ENCODE measurements at regions not wholly inside any gene's neighbourhood (a gene's known extent, or its start where the extent isn't known, plus 50 kb on each side); places are given as distances from the start of the nearest gene placed in this dataset.

- TF ChIP-seq EZH2 (IDR thresholded peaks at IDR 0.05; ENCODE audit: low read length, unreplicated experiment), result no peak
- TF ChIP-seq EZH2phosphoT487 (IDR thresholded peaks at IDR 0.05; ENCODE audit: borderline replicate concordance, low read length), result no peak
- TF ChIP-seq, protein P1, sequence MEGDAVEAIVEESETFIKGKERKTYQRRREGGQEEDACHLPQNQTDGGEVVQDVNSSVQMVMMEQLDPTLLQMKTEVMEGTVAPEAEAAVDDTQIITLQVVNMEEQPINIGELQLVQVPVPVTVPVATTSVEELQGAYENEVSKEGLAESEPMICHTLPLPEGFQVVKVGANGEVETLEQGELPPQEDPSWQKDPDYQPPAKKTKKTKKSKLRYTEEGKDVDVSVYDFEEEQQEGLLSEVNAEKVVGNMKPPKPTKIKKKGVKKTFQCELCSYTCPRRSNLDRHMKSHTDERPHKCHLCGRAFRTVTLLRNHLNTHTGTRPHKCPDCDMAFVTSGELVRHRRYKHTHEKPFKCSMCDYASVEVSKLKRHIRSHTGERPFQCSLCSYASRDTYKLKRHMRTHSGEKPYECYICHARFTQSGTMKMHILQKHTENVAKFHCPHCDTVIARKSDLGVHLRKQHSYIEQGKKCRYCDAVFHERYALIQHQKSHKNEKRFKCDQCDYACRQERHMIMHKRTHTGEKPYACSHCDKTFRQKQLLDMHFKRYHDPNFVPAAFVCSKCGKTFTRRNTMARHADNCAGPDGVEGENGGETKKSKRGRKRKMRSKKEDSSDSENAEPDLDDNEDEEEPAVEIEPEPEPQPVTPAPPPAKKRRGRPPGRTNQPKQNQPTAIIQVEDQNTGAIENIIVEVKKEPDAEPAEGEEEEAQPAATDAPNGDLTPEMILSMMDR (conservative IDR thresholded peaks at IDR 0.05; ENCODE audit: low read depth, low read length), result no peak
- H3K9me2 ChIP-seq (replicated peaks; ENCODE audit: low read length), result no peaks in the 10 kb centered on the region
- H3K79me2 ChIP-seq (ENCODE audit: low read length), result no peaks in the 10 kb centered on the region
- CTCF ChIA-PET, result interaction anchor here (0.6 to 0.9 kb wide), 4 partner anchors 11 to 102 kb away, joined by 3 to 5 read pairs (median 3); partner anchors contain the start of gene COL1A2
- POLR2A ChIA-PET (ENCODE audit: unreplicated experiment), result no interaction called here
- no peaks in the 10 kb centered on the region for H4K20me1 ChIP-seq (ENCODE audit: low read length)
- H3K27me3 ChIP-seq (ENCODE audit: low read length), result no peaks in the 10 kb centered on the region
- DNase-seq, result peak; percentile 63
- H3K4me3 ChIP-seq (ENCODE audit: low read length), result peak overlapping the region; percentile 46; the same call in 1 of the 2 replicates
- H3K9me3 ChIP-seq (ENCODE audit: low read length), result no peaks in the 10 kb centered on the region
- H3K4me1 ChIP-seq (ENCODE audit: insufficient read depth, low read length), result peaks cover 49% of the 10 kb centered on the region
- H3K36me3 ChIP-seq (ENCODE audit: low read depth, low read length), result no peaks in the 10 kb centered on the region
- H3K27ac ChIP-seq (ENCODE audit: low read length), result peak overlapping the region; percentile 95
- H2AFZ ChIP-seq (ENCODE audit: low read length), result peak overlapping the region; percentile 72; the same call in 1 of the 2 replicates
- peak overlapping the region; percentile 79 for H3K4me2 ChIP-seq (ENCODE audit: low read length)
- peak; percentile 47 for ATAC-seq
- H3F3A ChIP-seq (ENCODE audit: low read length, unreplicated experiment), result no peaks in the 10 kb centered on the region
- intact Hi-C loops (cut with micrococcal nuclease), result loop anchor here (5.0 kb wide), 1 partner anchor 357 kb away; the partner anchor contains the start of gene SGCE
- peak overlapping the region; percentile 19; the same call in 1 of the 2 replicates for H3K9ac ChIP-seq (ENCODE audit: low read length)
- no TSS peak for BruUV-seq (replicated peaks)
Observed at GRCh38 chr7:94300176-94300835, 94.4 kb upstream of the COL1A2 start.

DNA sequence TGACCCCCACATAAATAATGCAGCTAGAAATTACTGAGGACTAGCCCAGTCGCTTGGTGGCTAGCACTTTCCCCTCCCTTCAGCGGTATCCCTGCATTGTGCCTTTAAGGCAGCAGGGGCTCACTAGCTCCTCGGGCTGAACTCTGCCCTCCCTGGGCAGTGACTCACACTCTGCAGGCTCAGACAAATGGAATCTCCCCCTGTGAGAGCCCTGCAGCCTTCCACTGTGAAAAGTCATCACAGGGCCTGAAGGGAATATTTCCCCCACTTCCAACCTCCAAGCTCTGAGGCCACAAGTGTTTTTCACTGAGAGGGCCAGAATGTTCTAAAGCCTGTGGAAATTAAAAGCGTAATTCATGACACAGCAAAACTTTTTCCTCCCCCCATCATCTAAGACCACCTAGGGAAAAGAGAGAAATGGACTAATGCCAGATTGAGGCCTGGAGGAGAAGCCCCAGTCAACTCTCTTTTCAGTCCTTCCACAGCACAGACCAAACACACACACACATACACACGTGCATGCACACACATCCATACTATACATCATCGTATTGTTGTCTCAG, 93.6 kb upstream of the COL1A2 start:
- Histone ChIP-seq H4K20me1 (ENCODE audit: low read length) (no peaks in the 10 kb centered on the region), H3K9me3 (ENCODE audit: low read length) (no peaks in the 10 kb centered on the region), H3K4me2 (ENCODE audit: low read length) (peak overlapping the region; percentile 79), H3K27me3 (ENCODE audit: low read length) (no peaks in the 10 kb centered on the region), H3K36me3 (ENCODE audit: low read depth, low read length) (no peaks in the 10 kb centered on the region), H3K4me3 (ENCODE audit: low read length) (peak overlapping the region; percentile 46; the same call in 1 of the 2 replicates), H3K9ac (ENCODE audit: low read length) (peak overlapping the region; percentile 68), H3K79me2 (ENCODE audit: low read length) (no peaks in the 10 kb centered on the region), H3K27ac (ENCODE audit: low read length) (peak overlapping the region; percentile 95), H3K9me2 (replicated peaks; ENCODE audit: low read length) (no peaks in the 10 kb centered on the region), H3F3A (ENCODE audit: low read length, unreplicated experiment) (no peaks in the 10 kb centered on the region), H2AFZ (ENCODE audit: low read length) (peak overlapping the region; percentile 72), H3K4me1 (ENCODE audit: insufficient read depth, low read length) (peaks cover 49% of the 10 kb centered on the region)
- intact Hi-C loops (cut with micrococcal nuclease), result loop anchor here (1.0 to 5.0 kb wide), 2 partner anchors 81 to 356 kb away; partner anchors contain the start of gene SGCE
- ChIA-PET POLR2A (ENCODE audit: unreplicated experiment) (interaction anchor here (0.6 kb wide), 1 partner anchor 1602 kb away, joined by 7 read pairs; no protein-coding TSS in a partner anchor), CTCF (interaction anchor here (0.7 to 0.9 kb wide), 2 partner anchors 12 to 94 kb away, joined by 3 to 5 read pairs; partner anchors contain the start of gene COL1A2)
- TF ChIP-seq EZH2phosphoT487 (IDR thresholded peaks at IDR 0.05; ENCODE audit: borderline replicate concordance, low read length) (no peak), EZH2 (IDR thresholded peaks at IDR 0.05; ENCODE audit: low read length, unreplicated experiment) (no peak)
- TF ChIP-seq, protein P1 (conservative IDR thresholded peaks at IDR 0.05; ENCODE audit: low read depth, low read length), result no peak
- ATAC-seq (peak; percentile 98), DNase-seq (peak; percentile 91)
- BruUV-seq (replicated peaks), result no TSS peak
